ENCODE measurements at regions not wholly inside any gene's neighbourhood (a gene's known extent, or its start where the extent isn't known, plus 50 kb on each side); places are given as distances from the start of the nearest gene placed in this dataset.

GRCh38 chr6:21740376-21741124 is 147.0 kb downstream of the SOX4 start:
- TF ChIP-seq CTCF (IDR thresholded peaks at IDR 0.05; ENCODE audit: insufficient read depth, low read depth, low read length, missing control alignments), result no peak
- H3K4me3 ChIP-seq (ENCODE audit: low read length), result no peak overlapping the region
- peak; percentile 44 for DNase-seq (ENCODE audit: low read depth)

- no peak overlapping the region for H3K4me3 ChIP-seq (ENCODE audit: low read length)
- TF ChIP-seq CTCF (IDR thresholded peaks at IDR 0.05; ENCODE audit: insufficient read depth, low read depth, low read length, missing control alignments), result no peak
- no peak for DNase-seq (ENCODE audit: low read depth)
These were observed 147.9 kb downstream of the SOX4 start for GRCh38 chr6:21741221-21742109.

GRCh38 chr6:21742238-21742660 is 148.7 kb downstream of the SOX4 start:
- no peak overlapping the region for H3K4me3 ChIP-seq (ENCODE audit: low read length)
- DNase-seq (ENCODE audit: low read depth), result peak; percentile 96
- TF ChIP-seq CTCF (IDR thresholded peaks at IDR 0.05; ENCODE audit: insufficient read depth, low read depth, low read length, missing control alignments), result no peak

GRCh38 chr6:21744331-21744730 is 150.8 kb downstream of the SOX4 start:
- TF ChIP-seq CTCF (IDR thresholded peaks at IDR 0.05; ENCODE audit: insufficient read depth, low read depth, low read length, missing control alignments), result no peak
- DNase-seq (ENCODE audit: low read depth), result no peak
- no peak overlapping the region for H3K4me3 ChIP-seq (ENCODE audit: low read length)

- no peak for DNase-seq (ENCODE audit: low read depth)
- TF ChIP-seq CTCF (IDR thresholded peaks at IDR 0.05; ENCODE audit: insufficient read depth, low read depth, low read length, missing control alignments), result no peak
- H3K4me3 ChIP-seq (ENCODE audit: low read length), result no peak overlapping the region
These were observed 152.2 kb downstream of the SOX4 start for GRCh38 chr6:21745543-21746337.

- TF ChIP-seq CTCF (IDR thresholded peaks at IDR 0.05; ENCODE audit: insufficient read depth, low read depth, low read length, missing control alignments), result no peak
- no peak overlapping the region for H3K4me3 ChIP-seq (ENCODE audit: low read length)
- DNase-seq (ENCODE audit: low read depth), result no peak
These were observed 153.9 kb downstream of the SOX4 start for GRCh38 chr6:21747441-21747840.
